ENCODE measurements at regions not wholly inside any gene's neighbourhood (a gene's known extent, or its start where the extent isn't known, plus 50 kb on each side); places are given as distances from the start of the nearest gene placed in this dataset.

GRCh38 chr12:46468813-46469212, 96.2 kb upstream of the SLC38A2 start:
- FAIRE-seq (no peak), DNase-seq (ENCODE audit: low read depth, low spot score) (no peak)
- TF ChIP-seq, protein P1, sequence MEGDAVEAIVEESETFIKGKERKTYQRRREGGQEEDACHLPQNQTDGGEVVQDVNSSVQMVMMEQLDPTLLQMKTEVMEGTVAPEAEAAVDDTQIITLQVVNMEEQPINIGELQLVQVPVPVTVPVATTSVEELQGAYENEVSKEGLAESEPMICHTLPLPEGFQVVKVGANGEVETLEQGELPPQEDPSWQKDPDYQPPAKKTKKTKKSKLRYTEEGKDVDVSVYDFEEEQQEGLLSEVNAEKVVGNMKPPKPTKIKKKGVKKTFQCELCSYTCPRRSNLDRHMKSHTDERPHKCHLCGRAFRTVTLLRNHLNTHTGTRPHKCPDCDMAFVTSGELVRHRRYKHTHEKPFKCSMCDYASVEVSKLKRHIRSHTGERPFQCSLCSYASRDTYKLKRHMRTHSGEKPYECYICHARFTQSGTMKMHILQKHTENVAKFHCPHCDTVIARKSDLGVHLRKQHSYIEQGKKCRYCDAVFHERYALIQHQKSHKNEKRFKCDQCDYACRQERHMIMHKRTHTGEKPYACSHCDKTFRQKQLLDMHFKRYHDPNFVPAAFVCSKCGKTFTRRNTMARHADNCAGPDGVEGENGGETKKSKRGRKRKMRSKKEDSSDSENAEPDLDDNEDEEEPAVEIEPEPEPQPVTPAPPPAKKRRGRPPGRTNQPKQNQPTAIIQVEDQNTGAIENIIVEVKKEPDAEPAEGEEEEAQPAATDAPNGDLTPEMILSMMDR (optimal IDR thresholded peaks at IDR 0.05 in 1 of 3, IDR thresholded peaks at IDR 0.05 in 1 of 3, conservative IDR thresholded peaks at IDR 0.05 in 1 of 3; ENCODE audit: extremely low read depth in 1 of 3, insufficient read depth in 2 of 3, low read length in 3 of 3) = no peak
- no peak for TF ChIP-seq EZH2 (IDR thresholded peaks at IDR 0.05; ENCODE audit: low read length)
- Histone ChIP-seq H3K9me1 (ENCODE audit: control insufficient read depth, extremely low read depth, insufficient read depth, low read length) (no peaks in the 10 kb centered on the region), H3K27me3 (ENCODE audit: control insufficient read depth, extremely low read depth, insufficient read depth, low read length) (no peaks in the 10 kb centered on the region), H3K9ac (ENCODE audit: control insufficient read depth, extremely low read depth, insufficient read depth, low read length) (no peak overlapping the region), H3K27ac (ENCODE audit: control insufficient read depth, insufficient read depth, low read length) (no peak overlapping the region), H3K9me3 (ENCODE audit: control insufficient read depth, low read depth, low read length) (no peaks in the 10 kb centered on the region), H3K4me3 (ENCODE audit: control insufficient read depth in 2 of 3, extremely low read depth in 1 of 3, insufficient read depth in 2 of 3, low read depth in 1 of 3, low read length in 3 of 3) (no peak overlapping the region), H3K36me3 (ENCODE audit: control insufficient read depth in 2 of 2, extremely low read depth in 1 of 2, insufficient read depth in 2 of 2, low read length in 2 of 2) (no peaks in the 10 kb centered on the region), H3K4me2 (ENCODE audit: control insufficient read depth, extremely low read depth, insufficient read depth, low read depth, low read length) (no peak overlapping the region), H3K79me2 (ENCODE audit: control insufficient read depth, insufficient read depth, low read length) (no peaks in the 10 kb centered on the region), H3K4me1 (ENCODE audit: control insufficient read depth, extremely low read depth, insufficient read depth, low read length) (peaks cover 37% of the 10 kb centered on the region), H4K20me1 (ENCODE audit: control insufficient read depth, extremely low read depth, insufficient read depth, low read length) (no peaks in the 10 kb centered on the region), H2AFZ (ENCODE audit: control insufficient read depth, low read length) (no peak overlapping the region)
- dilution Hi-C loops (cut with MboI; ENCODE audit: extremely low pct_ligation_motif_present, low sequenced_read_pairs) = no loop called here

- Histone ChIP-seq H3K9me1 (ENCODE audit: control insufficient read depth, extremely low read depth, insufficient read depth, low read length) (no peaks in the 10 kb centered on the region), H3K4me1 (ENCODE audit: control insufficient read depth, extremely low read depth, insufficient read depth, low read length) (peaks cover 36% of the 10 kb centered on the region), H3K27ac (ENCODE audit: control insufficient read depth, insufficient read depth, low read length) (no peak overlapping the region), H3K9ac (ENCODE audit: control insufficient read depth, extremely low read depth, insufficient read depth, low read length) (no peak overlapping the region), H3K9me3 (ENCODE audit: control insufficient read depth, low read depth, low read length) (no peaks in the 10 kb centered on the region), H3K79me2 (ENCODE audit: control insufficient read depth, insufficient read depth, low read length) (no peaks in the 10 kb centered on the region), H3K4me3 (ENCODE audit: control insufficient read depth in 2 of 3, extremely low read depth in 1 of 3, insufficient read depth in 2 of 3, low read depth in 1 of 3, low read length in 3 of 3) (no peak overlapping the region), H3K4me2 (ENCODE audit: control insufficient read depth, extremely low read depth, insufficient read depth, low read depth, low read length) (no peak overlapping the region), H3K27me3 (ENCODE audit: control insufficient read depth, extremely low read depth, insufficient read depth, low read length) (no peaks in the 10 kb centered on the region), H4K20me1 (ENCODE audit: control insufficient read depth, extremely low read depth, insufficient read depth, low read length) (no peaks in the 10 kb centered on the region), H3K36me3 (ENCODE audit: control insufficient read depth in 2 of 2, extremely low read depth in 1 of 2, insufficient read depth in 2 of 2, low read length in 2 of 2) (no peaks in the 10 kb centered on the region), H2AFZ (ENCODE audit: control insufficient read depth, low read length) (no peak overlapping the region)
- dilution Hi-C loops (cut with MboI; ENCODE audit: extremely low pct_ligation_motif_present, low sequenced_read_pairs) = no loop called here
- TF ChIP-seq, protein P1 (optimal IDR thresholded peaks at IDR 0.05 in 1 of 3, IDR thresholded peaks at IDR 0.05 in 1 of 3, conservative IDR thresholded peaks at IDR 0.05 in 1 of 3; ENCODE audit: extremely low read depth in 1 of 3, insufficient read depth in 2 of 3, low read length in 3 of 3) = no peak
- TF ChIP-seq EZH2 (IDR thresholded peaks at IDR 0.05; ENCODE audit: low read length) = no peak
- FAIRE-seq (no peak), DNase-seq (ENCODE audit: low read depth, low spot score) (no peak)
These were observed 95.6 kb upstream of the SLC38A2 start for GRCh38 chr12:46468160-46468559.

Measured in keratinocyte (primary cell).